ENCODE measurements at regions not wholly inside any gene's neighbourhood (a gene's known extent, or its start where the extent isn't known, plus 50 kb on each side); places are given as distances from the start of the nearest gene placed in this dataset.
"Not testable (repeated sequence)": the region's sequence is repeated elsewhere in the genome, so short reads cannot be mapped to it uniquely, and the experiment has no call there.

- DNase-seq (ENCODE audit: low read depth, low spot score), result not testable (repeated sequence)
Measured at GRCh38 chr2:76697439-76697838, 824.7 kb downstream of the LRRTM4 start.

GRCh38 chr2:76692908-76693307 is 829.3 kb downstream of the LRRTM4 start:
- no peak for DNase-seq (ENCODE audit: low read depth, low spot score)

- DNase-seq (ENCODE audit: low read depth, low spot score), result no peak
Measured at GRCh38 chr2:76688732-76689131, 833.4 kb downstream of the LRRTM4 start.

GRCh38 chr2:76687923-76688322 is 834.3 kb downstream of the LRRTM4 start:
- no peak for DNase-seq (ENCODE audit: low read depth, low spot score)

GRCh38 chr2:76684756-76685155 is 837.4 kb downstream of the LRRTM4 start:
- no peak for DNase-seq (ENCODE audit: low read depth, low spot score)

- DNase-seq (ENCODE audit: low read depth, low spot score), result no peak
Measured at GRCh38 chr2:76679025-76679396, 843.2 kb downstream of the LRRTM4 start.

GRCh38 chr2:76678383-76679024 is 843.7 kb downstream of the LRRTM4 start:
- no peak for DNase-seq (ENCODE audit: low read depth, low spot score)

GRCh38 chr2:76675212-76675611 is 847.0 kb downstream of the LRRTM4 start:
- DNase-seq (ENCODE audit: low read depth, low spot score), result no peak

GRCh38 chr2:76672798-76673197 is 849.4 kb downstream of the LRRTM4 start:
- DNase-seq (ENCODE audit: low read depth, low spot score), result no peak

- no peak for DNase-seq (ENCODE audit: low read depth, low spot score)
Measured at GRCh38 chr2:76669966-76670465, 852.2 kb downstream of the LRRTM4 start.

- no peak for DNase-seq (ENCODE audit: low read depth, low spot score)
Measured at GRCh38 chr2:76668279-76668678, 853.9 kb downstream of the LRRTM4 start.

GRCh38 chr2:76667821-76668271 is 854.3 kb downstream of the LRRTM4 start:
- no peak for DNase-seq (ENCODE audit: low read depth, low spot score)

GRCh38 chr2:76642129-76642528 is 880.0 kb downstream of the LRRTM4 start:
- DNase-seq (ENCODE audit: low read depth, low spot score), result no peak

- no peak for DNase-seq (ENCODE audit: low read depth, low spot score)
Measured at GRCh38 chr2:76641506-76641905, 880.7 kb downstream of the LRRTM4 start.

- no peak for DNase-seq (ENCODE audit: low read depth, low spot score)
Measured at GRCh38 chr2:76640905-76641304, 881.3 kb downstream of the LRRTM4 start.

- no peak for DNase-seq (ENCODE audit: low read depth, low spot score)
Measured at GRCh38 chr2:76639171-76639680, 883.0 kb downstream of the LRRTM4 start.

GRCh38 chr2:76633276-76633921 is 888.8 kb downstream of the LRRTM4 start:
- no peak for DNase-seq (ENCODE audit: low read depth, low spot score)

GRCh38 chr2:76625101-76625500 is 897.1 kb downstream of the LRRTM4 start:
- no peak for DNase-seq (ENCODE audit: low read depth, low spot score)

- no peak for DNase-seq (ENCODE audit: low read depth, low spot score)
Measured at GRCh38 chr2:76613330-76613729, 902.6 kb upstream of the GCFC2 start.

- DNase-seq (ENCODE audit: low read depth, low spot score), result no peak
Measured at GRCh38 chr2:76612764-76613163, 902.0 kb upstream of the GCFC2 start.

GRCh38 chr2:76610451-76610850 is 899.7 kb upstream of the GCFC2 start:
- no peak for DNase-seq (ENCODE audit: low read depth, low spot score)

GRCh38 chr2:76599732-76600368 is 889.1 kb upstream of the GCFC2 start:
- DNase-seq (ENCODE audit: low read depth, low spot score), result no peak

GRCh38 chr2:76584474-76584873 is 873.8 kb upstream of the GCFC2 start:
- no peak for DNase-seq (ENCODE audit: low read depth, low spot score)

Measured in smooth muscle cell of the brain vasculature (primary cell).